ENCODE measurements at regions not wholly inside any gene's neighbourhood (a gene's known extent, or its start where the extent isn't known, plus 50 kb on each side); places are given as distances from the start of the nearest gene placed in this dataset.

- Histone ChIP-seq H3K9me3 (no peaks in the 10 kb centered on the region), H3K36me3 (no peaks in the 10 kb centered on the region), H3K27ac (no peak overlapping the region), H3K4me1 (no peaks in the 10 kb centered on the region), H3K27me3 (no peaks in the 10 kb centered on the region), H3K4me3 (no peak overlapping the region)
- 82 to 83% methylated on average over 2 of the region's 2 CpGs for WGBS, 2 donors
- intact Hi-C loops (cut with DNase I), result no loop called here
- TF ChIP-seq EP300 (IDR thresholded peaks at IDR 0.05), result no peak
- no peak for TF ChIP-seq POLR2A (IDR thresholded peaks at IDR 0.05)
- no peak for TF ChIP-seq CTCF (IDR thresholded peaks at IDR 0.05)
- TF ChIP-seq POLR2AphosphoS5 (IDR thresholded peaks at IDR 0.05), result no peak
- no peak for DNase-seq
Measured at GRCh38 chr12:94032368-94032767, 116.0 kb upstream of the PLXNC1 start.

GRCh38 chr12:94033101-94033500 lies 115.3 kb upstream of the PLXNC1 start:
- Histone ChIP-seq H3K4me1 (no peaks in the 10 kb centered on the region), H3K27ac (no peak overlapping the region), H3K4me3 (no peak overlapping the region), H3K27me3 (no peaks in the 10 kb centered on the region), H3K9me3 (no peaks in the 10 kb centered on the region), H3K36me3 (no peaks in the 10 kb centered on the region)
- 52 to 82% methylated on average over 5 of the region's 5 CpGs for WGBS, 2 donors
- TF ChIP-seq POLR2AphosphoS5 (IDR thresholded peaks at IDR 0.05) (no peak), POLR2A (IDR thresholded peaks at IDR 0.05) (no peak), CTCF (IDR thresholded peaks at IDR 0.05) (no peak), EP300 (IDR thresholded peaks at IDR 0.05) (no peak)
- intact Hi-C loops (cut with DNase I), result no loop called here
- DNase-seq, result no peak

GRCh38 chr12:94033784-94034183 lies 114.6 kb upstream of the PLXNC1 start:
- no peaks in the 10 kb centered on the region for H3K36me3 ChIP-seq
- H3K9me3 ChIP-seq, result no peaks in the 10 kb centered on the region
- no peaks in the 10 kb centered on the region for H3K4me1 ChIP-seq
- intact Hi-C loops (cut with DNase I), result no loop called here
- H3K4me3 ChIP-seq, result no peak overlapping the region
- no peak for DNase-seq
- no peaks in the 10 kb centered on the region for H3K27me3 ChIP-seq
- no peak for TF ChIP-seq POLR2A (IDR thresholded peaks at IDR 0.05)
- TF ChIP-seq EP300 (IDR thresholded peaks at IDR 0.05), result no peak
- TF ChIP-seq CTCF (IDR thresholded peaks at IDR 0.05), result no peak
- no peak for TF ChIP-seq POLR2AphosphoS5 (IDR thresholded peaks at IDR 0.05)
- no peak overlapping the region for H3K27ac ChIP-seq

GRCh38 chr12:94037444-94037843 lies 110.9 kb upstream of the PLXNC1 start:
- no peaks in the 10 kb centered on the region for H3K36me3 ChIP-seq
- TF ChIP-seq POLR2A (IDR thresholded peaks at IDR 0.05) (no peak), EP300 (IDR thresholded peaks at IDR 0.05) (no peak), CTCF (IDR thresholded peaks at IDR 0.05) (no peak), POLR2AphosphoS5 (IDR thresholded peaks at IDR 0.05) (no peak)
- H3K27me3 ChIP-seq, result no peaks in the 10 kb centered on the region
- H3K4me1 ChIP-seq, result no peaks in the 10 kb centered on the region
- intact Hi-C loops (cut with DNase I), result no loop called here
- no peak overlapping the region for H3K4me3 ChIP-seq
- whole genome bisulfite sequencing, 2 donors, result 80 to 86% methylated on average over 4 of the region's 4 CpGs
- no peak overlapping the region for H3K27ac ChIP-seq
- H3K9me3 ChIP-seq, result no peaks in the 10 kb centered on the region
- DNase-seq, result no peak

GRCh38 chr12:94038605-94039004 lies 109.8 kb upstream of the PLXNC1 start:
- WGBS, 2 donors, result 93 to 96% methylated on average over 2 of the region's 2 CpGs
- TF ChIP-seq POLR2AphosphoS5 (IDR thresholded peaks at IDR 0.05), result no peak
- no peak for TF ChIP-seq EP300 (IDR thresholded peaks at IDR 0.05)
- no peak for TF ChIP-seq CTCF (IDR thresholded peaks at IDR 0.05)
- TF ChIP-seq POLR2A (IDR thresholded peaks at IDR 0.05), result no peak

More at GRCh38 chr12:94038605-94039004, 109.8 kb upstream of the PLXNC1 start:
- Histone ChIP-seq H3K36me3 (no peaks in the 10 kb centered on the region), H3K4me1 (no peaks in the 10 kb centered on the region), H3K27ac (no peak overlapping the region), H3K9me3 (no peaks in the 10 kb centered on the region), H3K27me3 (no peaks in the 10 kb centered on the region), H3K4me3 (no peak overlapping the region)
- DNase-seq, result no peak
- intact Hi-C loops (cut with DNase I), result no loop called here

Measured in sigmoid colon (tissue), 6 donors.